HG02610 (cell line): ENCODE measurements at regions not wholly inside any gene's neighbourhood (a gene's known extent, or its start where the extent isn't known, plus 50 kb on each side); places are given as distances from the start of the nearest gene placed in this dataset.
"Not testable (repeated sequence)": the region's sequence is repeated elsewhere in the genome, so short reads cannot be mapped to it uniquely, and the experiment has no call there.

Source experiments
- ATAC-seq: cut with Tn5 transposase; IDR thresholded peaks from one replicate; pipeline ENCODE4 v1.9.1; 2021; ENCODE audit warnings: mild to moderate bottlenecking, moderate library complexity; ENCODE audit not compliant: unreplicated experiment

DNA sequence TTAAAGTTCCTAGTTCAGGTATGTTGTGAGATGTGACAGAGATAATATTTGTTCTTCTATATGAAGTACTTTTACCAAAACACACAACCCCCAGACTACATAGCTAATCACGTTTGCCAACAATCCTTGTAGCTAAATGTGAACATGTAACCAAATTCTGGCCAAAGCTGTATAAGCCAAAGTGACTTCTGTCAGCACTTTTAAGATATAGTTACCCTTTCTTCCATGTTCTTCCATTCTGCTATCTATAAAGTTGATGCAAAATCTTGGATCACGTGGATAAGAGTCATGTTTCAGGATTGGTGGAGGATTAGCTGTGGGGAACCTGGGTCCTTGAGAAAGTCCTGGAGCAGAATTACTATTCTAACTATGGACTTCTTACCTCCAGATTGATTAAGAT, 1366.6 kb downstream of the FSCB start:
- no peak for ATAC-seq

DNA sequence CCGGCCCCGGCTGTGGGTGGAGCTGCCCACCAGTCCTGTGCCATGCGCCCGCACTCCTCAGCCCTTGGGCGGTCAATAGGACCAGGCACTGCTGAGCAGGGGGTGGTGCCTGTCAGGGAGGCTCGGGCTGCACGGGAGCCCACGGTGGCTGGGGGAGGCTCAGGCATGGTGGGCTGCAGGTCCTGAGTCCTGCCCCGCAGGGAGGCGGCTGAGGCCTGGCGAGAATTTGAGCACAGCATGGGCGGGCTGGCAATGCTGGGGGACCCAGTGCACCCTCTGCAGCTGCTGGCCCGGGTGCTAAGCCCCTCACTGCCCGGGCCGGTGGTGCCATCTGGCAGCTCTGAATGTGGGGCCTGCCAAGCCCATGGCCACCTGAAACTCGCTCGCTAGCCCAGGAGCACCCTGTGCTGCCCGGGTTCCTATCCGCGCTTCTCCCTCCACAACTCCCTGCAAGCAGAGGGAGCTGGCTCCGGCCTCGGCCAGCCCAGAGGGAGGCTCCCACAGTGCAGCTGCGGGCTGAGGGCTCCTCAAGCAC, 1371.1 kb downstream of the FSCB start:
- no peak for ATAC-seq

GRCh38 chr14:43132441-43132840, 1374.6 kb downstream of the FSCB start:
- ATAC-seq: no peak

DNA sequence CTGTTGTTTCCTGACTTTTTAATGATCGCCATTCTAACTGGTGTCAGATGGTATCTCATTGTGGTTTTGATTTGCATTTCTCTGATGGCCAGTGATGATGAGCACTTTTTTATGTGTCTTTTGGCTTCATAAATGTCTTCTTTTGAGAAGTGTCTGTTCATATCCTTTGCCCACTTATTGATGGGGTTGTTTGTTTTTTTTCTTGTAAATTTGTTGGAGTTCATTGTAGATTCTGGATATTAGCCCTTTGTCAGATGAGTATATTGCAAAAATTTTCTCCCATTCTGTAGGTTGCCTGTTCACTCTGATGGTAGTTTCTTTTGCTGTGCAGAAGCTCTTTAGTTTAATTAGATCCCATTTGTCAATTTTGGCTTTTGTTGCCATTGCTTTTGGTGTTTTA, 1378.7 kb downstream of the FSCB start:
- not testable (repeated sequence) for ATAC-seq

DNA sequence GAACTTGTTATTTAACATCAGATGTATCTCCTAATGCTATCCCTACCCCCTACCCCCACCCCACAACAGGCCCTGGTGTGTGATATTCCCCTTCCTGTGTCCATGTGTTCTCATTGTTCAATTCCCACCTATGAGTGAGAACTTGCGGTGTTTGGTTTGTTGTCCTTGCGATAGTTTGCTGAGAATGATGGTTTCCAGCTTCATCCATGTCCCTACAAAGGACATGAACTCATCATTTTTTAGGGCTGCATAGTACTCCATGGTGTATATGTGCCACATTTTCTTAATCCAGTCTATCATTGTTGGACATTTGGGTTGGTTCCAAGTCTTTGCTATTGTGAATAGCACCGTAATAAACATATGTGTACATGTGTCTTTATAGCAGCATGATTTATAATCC, 1379.2 kb downstream of the FSCB start:
- not testable (repeated sequence) for ATAC-seq

DNA sequence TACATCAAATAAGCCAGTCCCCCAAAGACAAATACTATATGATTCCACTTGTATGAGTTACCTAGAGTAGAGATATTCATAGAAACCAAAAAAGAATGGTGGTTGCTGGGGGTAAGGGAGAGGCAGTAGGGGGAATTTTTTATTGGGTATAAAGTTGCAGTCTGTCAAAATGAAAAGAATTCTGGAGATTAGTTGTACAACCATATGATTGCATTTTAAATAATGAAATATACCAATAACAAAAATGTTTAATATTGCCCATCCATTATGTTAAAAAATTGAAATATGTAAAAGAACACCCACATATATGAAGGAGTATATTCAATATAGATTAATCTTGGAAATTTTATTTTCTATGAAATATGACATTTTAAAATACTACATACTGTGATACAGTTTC, 1383.5 kb downstream of the FSCB start:
- no peak for ATAC-seq

GRCh38 chr14:43119672-43120071, 1387.4 kb downstream of the FSCB start:
- no peak for ATAC-seq

- ATAC-seq: no peak
Observed at GRCh38 chr14:43116341-43116740, 1390.7 kb downstream of the FSCB start.

- ATAC-seq: no peak
Observed at GRCh38 chr14:43105305-43105704, 1401.8 kb downstream of the FSCB start.

GRCh38 chr14:43090380-43090779, 1416.7 kb downstream of the FSCB start:
- no peak for ATAC-seq

DNA sequence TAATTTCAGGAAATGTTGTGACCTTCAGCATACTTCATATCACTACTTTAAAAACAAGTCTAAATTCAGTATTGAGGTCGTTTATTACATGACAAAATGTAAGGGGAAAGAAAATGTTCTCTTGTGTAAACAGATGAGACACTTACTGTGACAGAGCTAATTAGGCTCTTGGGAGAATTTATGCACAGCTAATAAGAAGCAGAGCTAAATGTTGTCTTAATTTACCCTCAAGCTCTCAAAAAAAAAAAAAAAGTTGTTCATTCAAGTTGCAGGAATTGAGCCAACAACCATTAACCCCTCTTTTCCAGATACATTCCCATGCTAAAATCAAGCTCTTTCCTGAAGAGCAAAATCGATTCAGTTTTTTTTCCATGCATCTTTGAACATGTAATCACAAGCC, 1419.4 kb downstream of the FSCB start:
- no peak for ATAC-seq

- ATAC-seq: no peak
Observed at GRCh38 chr14:43085819-43086218, 1421.3 kb downstream of the FSCB start.

- not testable (repeated sequence) for ATAC-seq
Observed at GRCh38 chr14:43067372-43067771, 1439.7 kb downstream of the FSCB start.

DNA sequence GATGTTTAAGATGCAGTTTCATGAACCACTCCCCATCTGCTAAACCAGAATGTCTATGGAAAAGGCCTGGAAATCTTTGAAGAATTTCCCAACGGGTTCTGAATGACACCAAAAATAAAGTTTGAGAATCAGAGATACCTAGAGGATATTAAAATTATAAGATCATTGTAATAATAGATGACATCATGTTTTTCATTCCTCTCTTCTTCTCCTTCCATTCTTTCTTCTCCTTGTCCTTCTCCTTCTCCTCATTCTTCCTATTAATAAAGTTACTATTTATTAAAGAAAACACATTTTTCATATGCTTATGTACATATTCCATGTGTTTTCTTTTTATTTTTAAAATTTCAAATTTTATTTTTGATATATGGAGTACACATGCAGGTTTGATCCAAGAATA, 1449.4 kb downstream of the LRFN5 start:
- ATAC-seq: no peak

- ATAC-seq: no peak
Observed at GRCh38 chr14:43052897-43053296, 1446.2 kb downstream of the LRFN5 start.

DNA sequence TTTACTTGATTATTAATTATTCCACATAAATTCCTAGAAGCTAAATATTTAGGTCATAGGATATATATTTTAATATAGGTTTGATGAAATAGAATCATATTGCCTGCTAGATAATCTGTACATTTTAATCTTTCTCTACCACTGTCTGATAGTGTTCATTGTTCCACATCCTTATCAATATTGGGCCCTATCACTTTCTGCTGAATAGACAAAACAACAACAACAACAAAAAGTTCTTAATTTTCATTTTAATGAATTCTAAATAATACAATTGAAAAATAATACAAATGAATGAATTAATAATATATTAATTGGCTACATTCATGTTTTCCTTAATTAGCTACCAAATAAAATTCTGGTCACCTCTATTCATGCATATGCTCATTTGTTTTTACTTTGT, 1437.2 kb downstream of the LRFN5 start:
- ATAC-seq: no peak

- no peak for ATAC-seq
Observed at GRCh38 chr14:43042408-43042807, 1435.7 kb downstream of the LRFN5 start.

- no peak for ATAC-seq
Observed at GRCh38 chr14:43041976-43042375, 1435.3 kb downstream of the LRFN5 start.

GRCh38 chr14:43041207-43041606, 1434.5 kb downstream of the LRFN5 start:
- ATAC-seq: no peak

GRCh38 chr14:43039881-43040280, 1433.2 kb downstream of the LRFN5 start:
- no peak for ATAC-seq

DNA sequence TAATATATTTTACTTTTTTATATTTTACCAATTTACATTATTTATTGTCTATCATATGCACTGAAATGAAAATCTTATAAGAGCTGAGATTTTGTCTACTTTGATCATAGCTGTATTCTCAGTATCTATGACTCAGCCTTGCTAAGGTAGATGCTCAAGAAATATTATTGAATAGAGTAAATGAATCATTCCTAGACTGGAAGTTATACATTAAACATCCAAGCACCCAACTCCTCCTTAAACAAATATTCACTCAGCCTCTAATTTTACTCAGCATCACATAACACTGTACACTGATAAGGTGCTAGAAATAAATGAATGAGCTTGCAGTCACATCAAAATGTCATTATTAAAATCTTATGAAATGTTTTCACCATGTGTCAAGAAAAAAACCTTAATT, 1424.9 kb downstream of the LRFN5 start:
- no peak for ATAC-seq

- no peak for ATAC-seq
Observed at GRCh38 chr14:43022094-43022800, 1415.6 kb downstream of the LRFN5 start.

GRCh38 chr14:43019826-43020225, 1413.2 kb downstream of the LRFN5 start:
- no peak for ATAC-seq
